ENCODE measurements at regions not wholly inside any gene's neighbourhood (a gene's known extent, or its start where the extent isn't known, plus 50 kb on each side); places are given as distances from the start of the nearest gene placed in this dataset.
"Not testable (repeated sequence)": the region's sequence is repeated elsewhere in the genome, so short reads cannot be mapped to it uniquely, and the experiment has no call there.

DNA sequence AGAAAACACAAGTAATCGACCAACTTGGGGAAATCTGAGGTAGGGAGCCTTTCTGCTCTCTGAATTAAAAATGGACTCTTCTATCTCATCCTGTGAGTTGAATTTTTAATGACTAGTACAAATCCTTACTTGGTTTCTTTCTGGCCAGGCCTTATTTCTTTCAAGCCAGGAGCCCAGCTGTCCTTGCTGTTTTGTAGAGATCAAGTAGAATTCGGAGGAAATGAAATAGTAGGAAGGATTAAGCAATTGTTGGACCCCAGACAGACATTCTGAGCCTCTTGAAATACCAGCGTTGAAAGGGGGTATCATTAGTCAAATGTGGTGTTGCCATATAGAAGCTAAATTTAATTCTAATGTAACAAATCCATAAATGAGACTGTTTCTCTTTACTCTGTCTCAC is 53.7 kb upstream of the SMIM15 start:
- no peak for DNase-seq

GRCh38 chr5:61216741-61217140 is 54.5 kb upstream of the SMIM15 start:
- no peak for DNase-seq

- DNase-seq: no peak
Measured at GRCh38 chr5:61217214-61217613, 54.9 kb upstream of the SMIM15 start.

- DNase-seq: no peak
Measured at GRCh38 chr5:61228229-61228628, 66.0 kb upstream of the SMIM15 start.

- no peak for DNase-seq
Measured at GRCh38 chr5:61228691-61229280, 66.5 kb upstream of the SMIM15 start.

GRCh38 chr5:61229416-61229815 is 67.1 kb upstream of the SMIM15 start:
- no peak for DNase-seq

GRCh38 chr5:61230492-61230891 is 68.2 kb upstream of the SMIM15 start:
- no peak for DNase-seq

- no peak for DNase-seq
Measured at GRCh38 chr5:61231813-61232212, 69.5 kb upstream of the SMIM15 start.

GRCh38 chr5:61232490-61233050 is 70.3 kb upstream of the SMIM15 start:
- no peak for DNase-seq

DNA sequence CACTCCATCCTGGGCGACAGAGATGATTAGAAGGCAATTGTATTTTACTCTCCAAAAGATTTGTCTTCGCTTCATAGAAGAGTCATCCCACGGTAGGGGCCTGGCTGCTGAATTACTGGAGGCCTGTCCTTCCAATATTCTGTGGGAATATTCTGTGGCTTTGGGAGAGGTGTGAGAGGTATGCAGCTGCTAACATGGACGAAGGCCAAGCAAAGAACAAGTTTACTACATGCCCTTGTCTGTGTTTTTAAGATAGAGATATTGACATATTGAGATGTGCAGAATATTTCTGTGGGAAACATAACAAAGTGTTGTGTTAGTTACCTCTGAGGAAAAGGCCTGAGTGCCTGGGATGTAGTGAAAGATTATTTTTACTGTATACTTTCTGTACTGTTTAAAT is 71.8 kb upstream of the SMIM15 start:
- no peak for DNase-seq

GRCh38 chr5:61236715-61237114 is 74.4 kb upstream of the SMIM15 start:
- not testable (repeated sequence) for DNase-seq

DNA sequence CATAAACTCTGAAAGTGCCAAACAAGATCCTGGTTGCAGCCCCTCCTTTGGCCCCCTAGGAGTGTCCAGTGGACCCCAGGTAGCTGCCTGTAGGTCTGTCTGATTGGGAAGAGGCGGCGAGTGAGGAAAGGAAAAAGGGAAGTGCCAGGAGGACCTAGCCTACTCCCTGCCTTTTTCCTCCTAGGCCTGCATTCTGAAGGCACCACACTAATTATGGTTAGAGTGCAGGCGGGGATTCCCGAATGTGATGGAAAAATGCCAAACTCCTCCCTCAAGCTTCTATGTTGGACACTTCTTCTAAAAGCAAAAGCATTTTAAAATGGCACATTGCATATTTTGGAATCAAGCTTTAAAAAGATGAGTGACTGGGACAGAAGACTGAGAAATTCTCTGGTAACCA is 83.2 kb upstream of the SMIM15 start:
- no peak for DNase-seq

DNA sequence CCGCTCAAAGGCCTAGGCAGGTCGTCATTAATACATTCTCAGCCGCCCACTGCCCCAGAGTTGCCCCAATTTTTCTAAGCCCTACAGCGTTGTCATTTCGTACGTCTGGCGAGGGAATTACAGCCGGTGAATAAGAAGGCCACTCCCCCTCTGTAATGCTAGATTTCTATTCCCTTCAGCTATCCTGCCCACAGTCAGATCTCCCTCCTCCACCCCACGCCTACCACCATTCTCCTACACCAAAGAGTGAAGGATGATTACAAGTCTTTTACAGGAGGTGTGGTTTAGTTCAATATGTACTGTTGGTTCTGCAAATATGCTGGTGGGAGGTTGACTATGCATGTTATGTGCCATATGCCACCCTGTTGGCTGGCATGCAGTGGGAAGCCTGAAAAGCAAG is 83.7 kb upstream of the SMIM15 start:
- DNase-seq: no peak

GRCh38 chr5:61246768-61247307 is 84.6 kb upstream of the SMIM15 start:
- no peak for DNase-seq

DNA sequence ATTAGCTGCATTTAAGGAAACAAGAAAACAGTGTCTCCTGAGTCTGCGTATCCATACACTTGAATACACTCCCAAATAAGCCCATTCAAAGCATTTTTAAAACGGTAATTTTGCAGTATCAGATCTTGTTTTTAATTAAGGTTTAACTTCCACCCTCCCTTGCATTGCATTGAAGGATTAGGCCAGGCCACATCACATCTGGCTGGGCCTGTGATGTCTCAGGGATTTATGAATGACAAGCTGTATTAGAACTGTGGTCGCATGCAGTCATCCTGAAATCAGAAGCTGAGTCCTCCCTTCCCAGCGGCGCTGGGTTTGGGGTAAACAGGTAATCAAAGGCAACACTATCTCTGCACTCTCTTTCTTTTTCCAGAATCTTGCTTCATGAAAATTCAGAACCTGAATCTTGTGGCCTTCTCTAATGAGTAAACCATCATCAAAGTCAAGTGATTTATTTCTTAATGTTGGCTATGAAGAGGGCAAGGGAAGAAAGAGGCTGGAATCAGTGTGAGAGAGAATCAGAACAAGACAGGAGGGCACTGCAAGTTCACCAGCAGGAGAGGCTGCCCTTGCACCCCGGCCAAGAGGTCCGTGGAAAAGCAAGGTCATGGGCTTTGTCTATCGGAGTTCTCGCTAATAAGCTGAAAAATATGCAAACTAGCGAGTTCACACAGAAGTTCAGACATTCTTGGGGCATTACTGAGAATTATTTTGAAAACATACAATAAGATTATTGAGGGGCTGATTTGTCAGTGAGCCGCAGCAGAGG is 80.0 kb upstream of the ZSWIM6 start:
- DNase-seq: no peak

DNA sequence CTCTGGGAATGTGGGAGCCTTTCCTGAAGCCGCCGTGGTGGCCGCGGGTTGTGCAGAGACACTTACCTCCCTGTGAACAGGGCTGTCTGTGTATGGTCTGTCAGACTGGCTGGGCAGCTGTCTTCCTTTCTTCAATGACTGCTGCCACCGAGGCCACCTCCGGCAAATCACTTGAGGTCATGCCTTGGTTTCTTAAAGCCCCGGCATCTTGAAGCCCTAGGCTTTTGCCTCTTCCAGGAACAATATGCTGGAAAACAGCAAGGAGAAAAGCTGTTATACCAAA is 79.5 kb upstream of the ZSWIM6 start:
- DNase-seq: no peak

DNA sequence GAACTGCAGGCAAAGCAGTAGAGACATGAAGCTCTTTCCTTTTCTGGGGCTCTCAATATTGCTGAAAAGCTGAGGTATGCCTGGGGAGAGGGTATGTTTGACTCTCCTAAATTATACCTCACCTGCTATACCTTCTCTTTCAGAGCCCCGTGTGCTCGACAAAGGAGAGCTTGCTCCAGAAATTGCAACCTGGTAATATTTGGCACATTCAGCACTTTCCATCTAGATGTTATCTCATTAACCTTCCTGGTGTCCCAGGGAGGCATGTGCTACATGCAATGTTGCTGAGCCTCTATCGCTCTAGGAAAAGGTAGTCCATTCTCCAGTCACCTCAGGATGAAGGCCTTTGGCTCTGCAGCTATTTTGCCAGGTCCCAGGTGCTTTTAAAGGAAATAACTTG is 78.5 kb upstream of the ZSWIM6 start:
- no peak for DNase-seq

- DNase-seq: no peak
Measured at GRCh38 chr5:61254969-61255555, 77.0 kb upstream of the ZSWIM6 start.

- no peak for DNase-seq
Measured at GRCh38 chr5:61256474-61256873, 75.6 kb upstream of the ZSWIM6 start.

GRCh38 chr5:61257421-61257820 is 74.6 kb upstream of the ZSWIM6 start:
- no peak for DNase-seq

DNA sequence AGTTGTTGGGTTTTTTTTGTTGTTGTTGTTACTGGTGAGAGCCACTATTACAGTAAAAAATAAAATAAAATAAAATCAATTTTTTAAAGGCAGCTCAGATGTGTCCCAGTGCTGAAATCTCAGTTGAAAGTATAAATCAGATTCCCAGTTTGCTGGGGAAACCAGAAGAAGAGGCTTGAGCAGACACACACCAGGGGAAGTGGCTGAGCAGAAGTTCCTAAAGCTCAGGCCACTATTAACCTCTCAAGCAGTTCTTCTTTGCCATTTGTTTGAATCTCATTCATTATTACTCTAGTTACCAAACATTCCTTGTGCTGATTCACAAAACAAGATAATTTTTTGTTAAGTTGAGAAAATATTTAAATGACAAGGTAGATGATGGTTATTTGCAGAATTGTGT is 70.9 kb upstream of the ZSWIM6 start:
- DNase-seq: no peak

GRCh38 chr5:61262080-61262479 is 70.0 kb upstream of the ZSWIM6 start:
- no peak for DNase-seq

- DNase-seq: no peak
Measured at GRCh38 chr5:61263072-61263471, 69.0 kb upstream of the ZSWIM6 start.
